ENCODE measurements at regions not wholly inside any gene's neighbourhood (a gene's known extent, or its start where the extent isn't known, plus 50 kb on each side); places are given as distances from the start of the nearest gene placed in this dataset.

DNA sequence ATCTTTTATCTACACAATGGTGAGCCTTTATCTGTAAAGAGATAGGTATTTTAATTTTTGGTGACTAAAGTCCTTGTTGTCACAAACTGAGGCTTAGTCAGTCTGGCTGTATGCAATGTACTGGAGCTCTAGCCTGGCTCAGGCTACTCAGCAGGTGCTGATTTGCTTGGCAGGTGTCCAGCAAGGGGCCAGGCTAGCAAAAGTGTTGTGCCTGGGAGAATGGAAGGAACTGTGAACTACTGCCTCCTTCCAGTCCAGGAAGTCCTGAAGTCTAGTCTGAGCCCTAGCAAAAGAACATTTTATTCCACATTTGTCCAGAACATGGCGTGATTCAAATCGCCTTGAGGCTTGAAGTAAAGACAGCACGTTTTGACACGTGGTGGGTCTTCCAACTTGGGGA is 260.5 kb downstream of the CCDC85A start:
- no peaks in the 10 kb centered on the region for H3K9me3 ChIP-seq (ENCODE audit: low read length)
- H3K27me3 ChIP-seq (ENCODE audit: insufficient read depth, low read length): no peaks in the 10 kb centered on the region
- no peaks in the 10 kb centered on the region for H3K36me3 ChIP-seq (ENCODE audit: insufficient read depth, low read length)
- no peak overlapping the region for H2AFZ ChIP-seq (ENCODE audit: low read depth, low read length)
- no peak overlapping the region for H3K4me3 ChIP-seq (ENCODE audit: low read length)
- H3K4me1 ChIP-seq (ENCODE audit: insufficient read depth, low read length): no peaks in the 10 kb centered on the region

DNA sequence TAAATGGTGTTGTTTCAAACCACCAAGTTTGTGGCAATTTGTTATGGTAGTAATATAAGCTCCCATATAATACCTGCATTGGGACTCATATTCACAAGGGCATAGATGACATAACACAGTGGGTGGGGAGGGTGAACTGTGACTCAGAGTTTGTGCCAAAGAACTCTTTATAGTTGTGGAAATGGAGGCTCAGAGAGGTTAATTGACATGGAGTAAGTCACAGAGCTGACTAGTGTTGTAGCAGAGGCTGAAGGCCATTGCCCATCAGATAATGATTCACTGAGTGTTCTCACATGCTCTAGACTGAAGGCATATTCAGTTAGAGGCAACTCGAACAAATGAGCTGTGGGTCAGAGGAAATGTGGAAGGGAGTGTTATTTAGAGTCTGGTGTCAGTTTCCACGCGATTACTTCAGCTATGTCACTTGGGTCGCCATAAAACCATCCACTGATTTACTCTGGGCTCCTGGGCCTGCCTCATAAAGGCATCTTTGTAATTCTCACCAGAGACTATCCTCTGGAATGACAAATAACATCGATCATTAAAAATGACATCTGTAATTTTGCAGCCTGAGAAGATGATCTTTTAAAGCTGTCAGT is 264.7 kb downstream of the CCDC85A start:
- Histone ChIP-seq H3K36me3 (ENCODE audit: insufficient read depth, low read length) (no peaks in the 10 kb centered on the region), H3K9me3 (ENCODE audit: low read length) (no peaks in the 10 kb centered on the region), H3K27me3 (ENCODE audit: insufficient read depth, low read length) (no peaks in the 10 kb centered on the region), H2AFZ (ENCODE audit: low read depth, low read length) (no peak overlapping the region), H3K4me1 (ENCODE audit: insufficient read depth, low read length) (no peaks in the 10 kb centered on the region), H3K4me3 (ENCODE audit: low read length) (no peak overlapping the region)

DNA sequence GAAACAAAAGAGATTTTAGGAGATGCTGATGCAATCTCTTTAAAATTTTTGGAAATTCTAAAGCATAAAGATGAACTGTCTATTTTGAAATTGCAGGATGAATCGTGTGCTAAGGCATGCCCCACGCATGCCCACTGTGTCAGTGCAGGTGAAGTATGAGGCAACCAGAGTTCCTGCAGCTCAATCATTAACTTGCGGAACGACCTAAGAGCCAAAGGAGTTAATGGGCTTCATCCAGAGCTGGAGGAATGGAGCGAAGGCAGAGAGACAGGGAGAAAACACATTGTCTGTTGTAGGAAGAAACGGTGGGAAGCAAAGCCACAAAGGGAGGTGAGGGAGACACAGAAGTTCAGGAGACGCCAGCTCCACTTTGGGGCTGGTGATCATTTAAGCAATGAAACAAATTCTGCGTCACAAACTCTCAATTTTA is 265.2 kb downstream of the CCDC85A start:
- H3K4me1 ChIP-seq (ENCODE audit: insufficient read depth, low read length): no peaks in the 10 kb centered on the region
- no peak overlapping the region for H3K4me3 ChIP-seq (ENCODE audit: low read length)
- no peaks in the 10 kb centered on the region for H3K27me3 ChIP-seq (ENCODE audit: insufficient read depth, low read length)
- H3K36me3 ChIP-seq (ENCODE audit: insufficient read depth, low read length): no peaks in the 10 kb centered on the region
- no peaks in the 10 kb centered on the region for H3K9me3 ChIP-seq (ENCODE audit: low read length)
- no peak overlapping the region for H2AFZ ChIP-seq (ENCODE audit: low read depth, low read length)

DNA sequence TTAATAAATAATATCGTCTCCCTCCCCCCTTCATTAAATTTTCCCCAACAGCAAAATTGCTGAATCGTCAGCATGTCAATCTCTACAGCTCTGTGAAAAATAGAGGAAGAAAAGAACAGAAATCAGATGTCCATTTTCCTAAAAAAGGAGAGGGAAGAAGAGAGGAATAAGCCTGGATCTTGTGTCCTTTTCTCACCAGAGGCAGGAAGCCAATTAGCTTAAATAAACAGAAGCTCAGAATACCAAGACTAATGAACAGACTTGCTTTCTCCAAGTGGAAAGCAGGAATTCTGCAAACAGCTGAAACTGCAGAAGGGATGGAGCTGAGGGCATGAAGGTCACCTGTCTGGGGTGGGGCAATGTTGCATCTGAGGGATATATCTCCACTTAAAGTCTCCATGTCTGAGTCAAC is 265.7 kb downstream of the CCDC85A start:
- no peaks in the 10 kb centered on the region for H3K27me3 ChIP-seq (ENCODE audit: insufficient read depth, low read length)
- H3K4me3 ChIP-seq (ENCODE audit: low read length): no peak overlapping the region
- H3K36me3 ChIP-seq (ENCODE audit: insufficient read depth, low read length): no peaks in the 10 kb centered on the region
- H3K4me1 ChIP-seq (ENCODE audit: insufficient read depth, low read length): no peaks in the 10 kb centered on the region
- no peaks in the 10 kb centered on the region for H3K9me3 ChIP-seq (ENCODE audit: low read length)
- H2AFZ ChIP-seq (ENCODE audit: low read depth, low read length): no peak overlapping the region

DNA sequence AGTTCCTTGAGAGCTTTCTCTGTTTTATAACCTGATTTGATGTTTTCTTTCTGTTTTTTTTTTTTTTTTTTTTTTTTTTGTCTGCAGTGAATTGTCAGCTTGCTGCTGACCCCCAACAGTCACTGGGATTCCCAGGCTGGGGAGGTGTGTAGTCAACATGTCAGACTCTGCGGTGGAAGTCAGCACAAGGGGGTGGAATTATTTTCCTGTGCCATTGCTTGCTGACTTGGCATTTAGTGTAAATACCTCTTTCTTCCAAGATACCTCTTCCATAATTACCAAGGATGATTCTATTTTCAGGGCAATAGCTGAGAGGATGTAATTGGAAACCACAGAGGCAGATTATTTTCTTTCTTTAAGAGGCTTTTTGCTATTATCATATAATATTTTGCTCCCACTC is 266.3 kb downstream of the CCDC85A start:
- no peaks in the 10 kb centered on the region for H3K27me3 ChIP-seq (ENCODE audit: insufficient read depth, low read length)
- H3K4me3 ChIP-seq (ENCODE audit: low read length): no peak overlapping the region
- H2AFZ ChIP-seq (ENCODE audit: low read depth, low read length): no peak overlapping the region
- no peaks in the 10 kb centered on the region for H3K9me3 ChIP-seq (ENCODE audit: low read length)
- H3K4me1 ChIP-seq (ENCODE audit: insufficient read depth, low read length): no peaks in the 10 kb centered on the region
- no peaks in the 10 kb centered on the region for H3K36me3 ChIP-seq (ENCODE audit: insufficient read depth, low read length)

DNA sequence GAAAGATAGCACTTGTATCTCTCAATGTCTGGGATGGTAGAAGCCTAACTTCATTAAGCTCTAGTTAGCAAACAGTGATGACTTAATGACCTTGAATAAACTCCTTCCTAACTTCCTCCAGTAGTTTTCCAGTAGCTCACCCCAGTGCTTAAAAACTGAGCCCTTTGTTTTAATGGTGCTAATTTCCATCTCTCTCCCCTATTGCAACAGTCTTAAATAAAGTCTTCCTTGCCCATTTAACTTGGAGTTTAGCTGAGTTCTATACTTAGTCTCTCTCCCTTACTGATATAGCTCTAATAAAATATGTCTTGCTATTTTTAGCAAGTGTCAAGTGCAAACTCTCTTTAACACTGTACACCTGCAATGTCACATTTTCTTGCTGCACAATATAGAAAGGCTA is 267.0 kb downstream of the CCDC85A start:
- Histone ChIP-seq H3K4me1 (ENCODE audit: insufficient read depth, low read length) (no peaks in the 10 kb centered on the region), H3K9me3 (ENCODE audit: low read length) (no peaks in the 10 kb centered on the region), H3K4me3 (ENCODE audit: low read length) (no peak overlapping the region), H2AFZ (ENCODE audit: low read depth, low read length) (no peak overlapping the region), H3K36me3 (ENCODE audit: insufficient read depth, low read length) (no peaks in the 10 kb centered on the region), H3K27me3 (ENCODE audit: insufficient read depth, low read length) (no peaks in the 10 kb centered on the region)

DNA sequence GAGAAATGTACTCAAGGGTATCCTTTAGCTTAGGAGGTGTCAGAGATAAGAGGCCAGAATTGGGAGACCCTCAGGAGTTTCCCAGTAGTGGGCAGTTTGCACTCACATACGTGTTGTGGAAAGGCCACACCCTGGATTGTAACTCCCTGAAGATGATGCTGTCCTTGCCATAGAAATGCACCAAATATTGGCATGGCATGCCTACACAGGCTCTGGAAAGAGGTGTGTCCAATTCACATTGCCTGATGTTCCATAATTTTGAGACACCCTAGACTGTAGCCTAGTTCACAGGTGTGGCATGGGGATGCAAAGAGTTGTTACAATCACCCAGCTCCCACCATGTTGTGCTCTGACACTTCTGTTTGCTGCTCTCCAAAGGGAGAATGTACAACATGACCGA is 271.9 kb downstream of the CCDC85A start:
- H2AFZ ChIP-seq (ENCODE audit: low read depth, low read length): no peak overlapping the region
- no peaks in the 10 kb centered on the region for H3K27me3 ChIP-seq (ENCODE audit: insufficient read depth, low read length)
- no peaks in the 10 kb centered on the region for H3K9me3 ChIP-seq (ENCODE audit: low read length)
- no peaks in the 10 kb centered on the region for H3K36me3 ChIP-seq (ENCODE audit: insufficient read depth, low read length)
- no peak overlapping the region for H3K4me3 ChIP-seq (ENCODE audit: low read length)
- H3K4me1 ChIP-seq (ENCODE audit: insufficient read depth, low read length): no peaks in the 10 kb centered on the region

DNA sequence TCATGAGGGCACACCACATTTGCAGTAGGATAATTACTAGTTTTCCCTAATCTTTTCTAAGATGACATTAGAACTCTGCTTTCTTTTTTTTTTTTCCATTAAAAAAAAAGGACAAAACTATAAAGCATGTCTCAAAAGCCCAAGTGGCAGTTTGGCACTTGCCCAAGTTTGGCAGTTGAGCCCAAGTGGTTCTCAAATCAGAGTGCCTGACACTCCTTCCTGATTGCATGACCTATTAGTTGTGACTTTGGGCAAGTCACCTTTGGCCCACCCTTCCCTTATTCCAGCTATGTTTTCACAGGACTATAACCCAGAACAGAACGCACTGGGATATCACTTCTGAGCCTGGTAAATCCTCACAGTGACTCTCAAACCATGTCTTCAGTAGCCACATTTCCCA is 273.0 kb downstream of the CCDC85A start:
- H3K4me1 ChIP-seq (ENCODE audit: insufficient read depth, low read length): no peaks in the 10 kb centered on the region
- no peak overlapping the region for H2AFZ ChIP-seq (ENCODE audit: low read depth, low read length)
- H3K27me3 ChIP-seq (ENCODE audit: insufficient read depth, low read length): no peaks in the 10 kb centered on the region
- H3K36me3 ChIP-seq (ENCODE audit: insufficient read depth, low read length): no peaks in the 10 kb centered on the region
- no peak overlapping the region for H3K4me3 ChIP-seq (ENCODE audit: low read length)
- H3K9me3 ChIP-seq (ENCODE audit: low read length): no peaks in the 10 kb centered on the region

DNA sequence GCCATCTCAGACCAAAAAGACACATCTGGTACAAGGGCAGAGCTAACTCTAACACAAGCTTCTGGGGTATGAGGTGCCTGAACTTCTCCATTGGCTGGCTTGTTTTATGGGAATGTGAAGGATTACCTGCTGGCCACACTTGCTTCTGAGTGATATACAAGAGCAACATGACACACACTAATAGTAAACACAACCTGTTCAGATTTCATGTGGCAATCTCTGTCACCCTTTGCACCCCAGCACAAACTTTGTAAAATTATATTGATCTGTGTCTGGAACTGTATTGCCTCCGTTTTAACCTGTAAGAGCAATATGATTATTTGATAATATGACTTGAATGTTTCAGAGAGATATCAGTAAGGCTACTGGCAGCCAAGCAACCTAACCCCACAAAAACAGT is 276.7 kb downstream of the CCDC85A start:
- no peaks in the 10 kb centered on the region for H3K4me1 ChIP-seq (ENCODE audit: insufficient read depth, low read length)
- H3K27me3 ChIP-seq (ENCODE audit: insufficient read depth, low read length): no peaks in the 10 kb centered on the region
- no peak overlapping the region for H2AFZ ChIP-seq (ENCODE audit: low read depth, low read length)
- no peaks in the 10 kb centered on the region for H3K9me3 ChIP-seq (ENCODE audit: low read length)
- no peak overlapping the region for H3K4me3 ChIP-seq (ENCODE audit: low read length)
- no peaks in the 10 kb centered on the region for H3K36me3 ChIP-seq (ENCODE audit: insufficient read depth, low read length)

DNA sequence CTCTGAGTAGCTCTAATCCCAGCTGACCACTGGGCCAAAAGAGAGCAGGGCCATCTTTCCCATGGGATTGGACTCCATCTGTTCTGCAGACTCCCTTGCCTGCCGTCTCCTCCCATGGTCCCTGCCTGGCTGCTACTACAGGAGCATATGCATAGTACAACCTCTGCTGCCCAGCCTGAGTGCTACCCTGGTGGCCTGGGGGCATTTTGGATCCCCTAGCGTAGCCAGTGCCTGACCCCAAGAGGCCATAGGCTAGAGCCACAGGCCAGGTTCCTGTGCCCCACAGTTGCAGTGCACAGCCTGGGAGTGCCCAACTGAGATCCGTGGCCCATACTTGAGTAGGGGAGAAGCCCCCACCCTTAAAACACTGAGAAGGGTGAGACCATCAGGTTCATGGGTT is 280.3 kb downstream of the CCDC85A start:
- no peaks in the 10 kb centered on the region for H3K36me3 ChIP-seq (ENCODE audit: insufficient read depth, low read length)
- no peak overlapping the region for H3K4me3 ChIP-seq (ENCODE audit: low read length)
- no peaks in the 10 kb centered on the region for H3K27me3 ChIP-seq (ENCODE audit: insufficient read depth, low read length)
- no peak overlapping the region for H2AFZ ChIP-seq (ENCODE audit: low read depth, low read length)
- H3K4me1 ChIP-seq (ENCODE audit: insufficient read depth, low read length): no peaks in the 10 kb centered on the region
- no peaks in the 10 kb centered on the region for H3K9me3 ChIP-seq (ENCODE audit: low read length)

DNA sequence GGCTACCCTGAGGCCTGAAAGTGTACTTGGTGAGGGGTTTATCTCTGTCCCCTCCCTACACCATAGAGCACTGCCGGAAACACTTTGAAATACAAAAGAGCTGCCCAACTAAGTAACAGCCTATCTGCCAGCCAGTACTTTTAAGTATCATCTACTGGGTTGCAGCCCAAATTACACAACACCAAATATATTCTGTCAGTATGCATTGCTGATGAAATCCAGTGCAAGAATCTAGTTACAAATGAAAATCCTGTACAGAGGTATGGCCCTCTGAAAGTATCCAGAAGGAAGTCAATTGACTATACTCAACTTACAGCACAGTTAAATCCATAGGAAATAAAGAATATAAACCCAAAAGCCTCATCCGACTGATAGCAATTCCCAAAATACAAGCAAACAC is 280.8 kb downstream of the CCDC85A start:
- no peaks in the 10 kb centered on the region for H3K9me3 ChIP-seq (ENCODE audit: low read length)
- no peak overlapping the region for H3K4me3 ChIP-seq (ENCODE audit: low read length)
- no peaks in the 10 kb centered on the region for H3K36me3 ChIP-seq (ENCODE audit: insufficient read depth, low read length)
- no peaks in the 10 kb centered on the region for H3K4me1 ChIP-seq (ENCODE audit: insufficient read depth, low read length)
- H3K27me3 ChIP-seq (ENCODE audit: insufficient read depth, low read length): no peaks in the 10 kb centered on the region
- H2AFZ ChIP-seq (ENCODE audit: low read depth, low read length): no peak overlapping the region

DNA sequence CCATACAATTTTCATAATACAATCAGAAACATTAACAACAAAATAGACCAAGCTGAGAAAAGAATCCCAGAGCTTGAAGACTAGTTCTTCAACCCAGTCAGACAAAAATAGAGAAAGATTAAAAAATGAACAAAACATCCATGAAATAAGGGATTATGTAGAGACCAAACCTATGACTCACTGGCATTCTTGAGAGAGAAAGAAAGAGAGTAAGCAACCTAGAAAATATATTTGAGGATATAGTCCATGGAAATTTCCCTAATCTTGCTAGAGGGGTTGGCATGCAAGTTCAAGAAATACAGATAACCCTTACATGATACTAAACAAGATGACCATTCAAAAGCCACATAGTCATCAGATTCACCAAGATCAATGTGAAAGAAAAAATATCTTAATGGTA is 281.7 kb downstream of the CCDC85A start:
- H3K4me1 ChIP-seq (ENCODE audit: insufficient read depth, low read length): no peaks in the 10 kb centered on the region
- H3K36me3 ChIP-seq (ENCODE audit: insufficient read depth, low read length): no peaks in the 10 kb centered on the region
- no peak overlapping the region for H3K4me3 ChIP-seq (ENCODE audit: low read length)
- H3K9me3 ChIP-seq (ENCODE audit: low read length): no peaks in the 10 kb centered on the region
- no peaks in the 10 kb centered on the region for H3K27me3 ChIP-seq (ENCODE audit: insufficient read depth, low read length)
- no peak overlapping the region for H2AFZ ChIP-seq (ENCODE audit: low read depth, low read length)

DNA sequence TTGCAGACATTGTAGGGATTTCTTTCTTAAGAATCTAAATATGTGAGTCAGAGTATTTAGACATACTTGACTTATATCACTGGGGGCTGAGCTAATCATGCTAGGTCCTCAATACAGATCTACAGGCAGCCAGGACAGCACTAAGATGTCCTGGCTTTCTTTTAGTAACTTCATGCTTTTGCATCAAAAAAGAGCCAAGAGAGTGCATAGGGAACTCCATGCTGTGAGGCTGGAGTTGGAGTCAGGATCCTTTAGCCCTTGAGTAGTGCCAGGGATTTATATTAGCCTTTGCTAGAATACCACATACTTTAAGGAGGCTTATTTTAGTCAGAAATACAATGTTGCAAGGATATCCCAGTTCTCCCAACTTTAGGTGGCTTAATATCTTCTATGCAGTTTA is 289.7 kb downstream of the CCDC85A start:
- H3K27me3 ChIP-seq (ENCODE audit: insufficient read depth, low read length): no peaks in the 10 kb centered on the region
- H3K4me3 ChIP-seq (ENCODE audit: low read length): no peak overlapping the region
- H2AFZ ChIP-seq (ENCODE audit: low read depth, low read length): no peak overlapping the region
- no peaks in the 10 kb centered on the region for H3K4me1 ChIP-seq (ENCODE audit: insufficient read depth, low read length)
- no peaks in the 10 kb centered on the region for H3K9me3 ChIP-seq (ENCODE audit: low read length)
- H3K36me3 ChIP-seq (ENCODE audit: insufficient read depth, low read length): no peaks in the 10 kb centered on the region

DNA sequence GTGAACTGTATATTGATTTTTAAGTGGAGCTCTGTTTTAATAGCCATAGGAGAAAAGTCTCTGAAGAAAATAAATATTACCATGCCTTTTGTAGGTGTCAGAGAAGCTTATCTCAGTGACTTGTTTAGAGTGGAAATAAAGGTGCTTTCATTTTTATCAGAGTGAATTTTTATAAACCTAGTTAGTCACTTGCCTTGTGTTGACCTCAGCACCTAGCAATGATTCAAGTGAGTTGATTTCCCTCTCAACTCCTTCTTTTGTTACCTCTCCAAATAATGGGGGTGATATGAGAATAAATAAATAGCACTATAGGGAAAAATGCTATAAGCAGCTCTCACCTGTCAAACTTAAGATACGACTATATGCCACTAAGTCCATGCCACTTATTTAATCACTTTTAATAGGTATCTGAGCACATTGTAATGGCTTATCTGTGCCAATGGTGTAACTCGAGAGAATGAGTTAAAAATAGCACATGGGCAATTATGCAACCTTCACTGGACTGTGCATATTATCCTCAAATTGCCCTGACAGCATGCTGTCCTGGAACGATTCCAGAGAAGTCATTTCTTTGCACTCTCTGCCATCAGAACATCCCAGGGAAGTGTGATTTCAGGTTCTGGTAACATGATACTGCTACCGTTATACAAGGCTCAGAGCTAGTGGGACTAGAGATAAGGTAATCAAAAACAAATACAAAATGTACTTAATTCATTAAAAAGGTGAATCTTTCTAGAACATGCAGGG is 290.8 kb downstream of the CCDC85A start:
- H3K36me3 ChIP-seq (ENCODE audit: insufficient read depth, low read length): no peaks in the 10 kb centered on the region

More for the DNA sequence above, 290.8 kb downstream of the CCDC85A start:
- Histone ChIP-seq H3K9me3 (ENCODE audit: low read length) (no peaks in the 10 kb centered on the region), H3K27me3 (ENCODE audit: insufficient read depth, low read length) (no peaks in the 10 kb centered on the region), H3K4me1 (ENCODE audit: insufficient read depth, low read length) (no peaks in the 10 kb centered on the region), H2AFZ (ENCODE audit: low read depth, low read length) (no peak overlapping the region), H3K4me3 (ENCODE audit: low read length) (no peak overlapping the region)
